ENCODE measurements at regions not wholly inside any gene's neighbourhood (a gene's known extent, or its start where the extent isn't known, plus 50 kb on each side); places are given as distances from the start of the nearest gene placed in this dataset.

- TF ChIP-seq REST (IDR thresholded peaks at IDR 0.05; ENCODE audit: insufficient read depth in 1 of 2, low read depth in 2 of 2, low read length in 1 of 2) (no peak), CTCF (IDR thresholded peaks at IDR 0.05) (no peak)
Observed at GRCh38 chr6:88494401-88495140, 328.4 kb upstream of the CNR1 start.
